SK-N-SH treated with all-trans-retinoic acid at 6 μM for 48 hours (cell line): ENCODE measurements at regions not wholly inside any gene's neighbourhood (a gene's known extent, or its start where the extent isn't known, plus 50 kb on each side); places are given as distances from the start of the nearest gene placed in this dataset.

Experiments used
- ARNTL ChIP-seq: fragments of 450-650 bp; formaldehyde crosslinking; IDR thresholded peaks from 2 replicates; pipeline ENCODE4 v1.5.0; 2020; ENCODE audit warnings: low read depth, mild to moderate bottlenecking, moderate library complexity, borderline replicate concordance
- BACH2 ChIP-seq: fragments of 250-450 bp; sonication (Bioruptor Pico); IDR thresholded peaks from 2 replicates; pipeline ENCODE4 v1.9.0; 2021; ENCODE audit warnings: mild to moderate bottlenecking, borderline replicate concordance
- CREB5 ChIP-seq: fragments of 250-450 bp; sonication (Bioruptor Pico); IDR thresholded peaks from 2 replicates; pipeline ENCODE4 v1.5.1; 2020; ENCODE audit warnings: low read depth, mild to moderate bottlenecking, moderate library complexity
- OSR1 ChIP-seq: fragments of 250-450 bp; sonication (Bioruptor Pico); IDR thresholded peaks from 2 replicates; pipeline ENCODE4 v1.8.0; 2022; ENCODE audit warnings: moderate library complexity, mild to moderate bottlenecking, inconsistent platforms
- RARB ChIP-seq: fragments of 250-450 bp; sonication (Bioruptor Pico); IDR thresholded peaks from 2 replicates; pipeline ENCODE4 v1.8.0; 2021; ENCODE audit warnings: mild to moderate bottlenecking, moderate library complexity
- SNAI2 ChIP-seq: fragments of 250-450 bp; sonication (Bioruptor Pico); IDR thresholded peaks from 2 replicates; pipeline ENCODE4 v1.5.0; 2020; ENCODE audit warnings: mild to moderate bottlenecking, moderate library complexity
- TCF4 ChIP-seq: fragments of 250-450 bp; sonication (Bioruptor Pico); IDR thresholded peaks from 2 replicates; pipeline ENCODE4 v1.8.0; 2021; ENCODE audit warnings: mild to moderate bottlenecking, moderate library complexity, borderline replicate concordance
- ZFP30 ChIP-seq: fragments of 450-650 bp; formaldehyde crosslinking; IDR thresholded peaks from 2 replicates; pipeline ENCODE4 v1.5.0; 2022; ENCODE audit warnings: mild to moderate bottlenecking, moderate library complexity
- TF ChIP-seq, protein P1 (sequence below): fragments of 250-450 bp; sonication (Bioruptor Pico); IDR thresholded peaks from 2 replicates; pipeline ENCODE4 v1.8.0; 2020; ENCODE audit warnings: mild to moderate bottlenecking, moderate library complexity, borderline replicate concordance
- TF ChIP-seq, protein P2 (sequence below): fragments of 250-450 bp; sonication (Bioruptor Pico); IDR thresholded peaks from 2 replicates; pipeline ENCODE4 v1.5.0; 2020; ENCODE audit warnings: mild to moderate bottlenecking, moderate library complexity
- TF ChIP-seq, protein P3 (sequence below): fragments of 250-450 bp; sonication (Bioruptor Pico); IDR thresholded peaks from 2 replicates; pipeline ENCODE4 v1.8.0; 2021; ENCODE audit warnings: low read depth, mild to moderate bottlenecking, moderate library complexity, borderline replicate concordance

DNA sequence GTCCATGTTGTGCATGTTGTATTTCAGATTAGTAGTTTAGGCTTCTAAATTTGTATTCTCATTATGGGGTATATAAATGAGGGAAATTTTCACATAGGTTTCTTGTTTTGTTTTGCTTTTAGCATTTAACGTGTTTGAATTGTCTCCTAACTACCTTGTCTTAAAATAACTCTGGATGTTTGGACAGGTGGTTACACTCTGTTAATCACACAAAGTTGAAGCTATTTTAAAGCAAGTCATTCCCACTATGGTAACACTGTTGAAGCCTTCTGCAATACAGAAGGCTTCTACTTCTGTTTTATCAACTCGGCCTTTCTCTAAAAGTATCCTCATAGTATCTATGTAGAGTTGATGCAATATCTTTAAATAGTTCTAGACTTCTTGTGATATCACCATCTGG, 245.3 kb upstream of the HTR2A start:
- TF ChIP-seq OSR1 (CRISPR knock-in tag) (no peak), RARB (no peak), CREB5 (CRISPR knock-in tag) (no peak), ZFP30 (no peak), SNAI2 (no peak), ARNTL (CRISPR knock-in tag) (no peak), TCF4 (CRISPR knock-in tag) (no peak), BACH2 (CRISPR knock-in tag) (no peak)
- TF ChIP-seq, protein P1, sequence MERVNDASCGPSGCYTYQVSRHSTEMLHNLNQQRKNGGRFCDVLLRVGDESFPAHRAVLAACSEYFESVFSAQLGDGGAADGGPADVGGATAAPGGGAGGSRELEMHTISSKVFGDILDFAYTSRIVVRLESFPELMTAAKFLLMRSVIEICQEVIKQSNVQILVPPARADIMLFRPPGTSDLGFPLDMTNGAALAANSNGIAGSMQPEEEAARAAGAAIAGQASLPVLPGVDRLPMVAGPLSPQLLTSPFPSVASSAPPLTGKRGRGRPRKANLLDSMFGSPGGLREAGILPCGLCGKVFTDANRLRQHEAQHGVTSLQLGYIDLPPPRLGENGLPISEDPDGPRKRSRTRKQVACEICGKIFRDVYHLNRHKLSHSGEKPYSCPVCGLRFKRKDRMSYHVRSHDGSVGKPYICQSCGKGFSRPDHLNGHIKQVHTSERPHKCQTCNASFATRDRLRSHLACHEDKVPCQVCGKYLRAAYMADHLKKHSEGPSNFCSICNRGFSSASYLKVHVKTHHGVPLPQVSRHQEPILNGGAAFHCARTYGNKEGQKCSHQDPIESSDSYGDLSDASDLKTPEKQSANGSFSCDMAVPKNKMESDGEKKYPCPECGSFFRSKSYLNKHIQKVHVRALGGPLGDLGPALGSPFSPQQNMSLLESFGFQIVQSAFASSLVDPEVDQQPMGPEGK (CRISPR knock-in tag) = no peak
- TF ChIP-seq, protein P2, sequence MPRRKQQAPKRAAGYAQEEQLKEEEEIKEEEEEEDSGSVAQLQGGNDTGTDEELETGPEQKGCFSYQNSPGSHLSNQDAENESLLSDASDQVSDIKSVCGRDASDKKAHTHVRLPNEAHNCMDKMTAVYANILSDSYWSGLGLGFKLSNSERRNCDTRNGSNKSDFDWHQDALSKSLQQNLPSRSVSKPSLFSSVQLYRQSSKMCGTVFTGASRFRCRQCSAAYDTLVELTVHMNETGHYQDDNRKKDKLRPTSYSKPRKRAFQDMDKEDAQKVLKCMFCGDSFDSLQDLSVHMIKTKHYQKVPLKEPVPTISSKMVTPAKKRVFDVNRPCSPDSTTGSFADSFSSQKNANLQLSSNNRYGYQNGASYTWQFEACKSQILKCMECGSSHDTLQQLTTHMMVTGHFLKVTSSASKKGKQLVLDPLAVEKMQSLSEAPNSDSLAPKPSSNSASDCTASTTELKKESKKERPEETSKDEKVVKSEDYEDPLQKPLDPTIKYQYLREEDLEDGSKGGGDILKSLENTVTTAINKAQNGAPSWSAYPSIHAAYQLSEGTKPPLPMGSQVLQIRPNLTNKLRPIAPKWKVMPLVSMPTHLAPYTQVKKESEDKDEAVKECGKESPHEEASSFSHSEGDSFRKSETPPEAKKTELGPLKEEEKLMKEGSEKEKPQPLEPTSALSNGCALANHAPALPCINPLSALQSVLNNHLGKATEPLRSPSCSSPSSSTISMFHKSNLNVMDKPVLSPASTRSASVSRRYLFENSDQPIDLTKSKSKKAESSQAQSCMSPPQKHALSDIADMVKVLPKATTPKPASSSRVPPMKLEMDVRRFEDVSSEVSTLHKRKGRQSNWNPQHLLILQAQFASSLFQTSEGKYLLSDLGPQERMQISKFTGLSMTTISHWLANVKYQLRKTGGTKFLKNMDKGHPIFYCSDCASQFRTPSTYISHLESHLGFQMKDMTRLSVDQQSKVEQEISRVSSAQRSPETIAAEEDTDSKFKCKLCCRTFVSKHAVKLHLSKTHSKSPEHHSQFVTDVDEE (CRISPR knock-in tag) = no peak
- TF ChIP-seq, protein P3, sequence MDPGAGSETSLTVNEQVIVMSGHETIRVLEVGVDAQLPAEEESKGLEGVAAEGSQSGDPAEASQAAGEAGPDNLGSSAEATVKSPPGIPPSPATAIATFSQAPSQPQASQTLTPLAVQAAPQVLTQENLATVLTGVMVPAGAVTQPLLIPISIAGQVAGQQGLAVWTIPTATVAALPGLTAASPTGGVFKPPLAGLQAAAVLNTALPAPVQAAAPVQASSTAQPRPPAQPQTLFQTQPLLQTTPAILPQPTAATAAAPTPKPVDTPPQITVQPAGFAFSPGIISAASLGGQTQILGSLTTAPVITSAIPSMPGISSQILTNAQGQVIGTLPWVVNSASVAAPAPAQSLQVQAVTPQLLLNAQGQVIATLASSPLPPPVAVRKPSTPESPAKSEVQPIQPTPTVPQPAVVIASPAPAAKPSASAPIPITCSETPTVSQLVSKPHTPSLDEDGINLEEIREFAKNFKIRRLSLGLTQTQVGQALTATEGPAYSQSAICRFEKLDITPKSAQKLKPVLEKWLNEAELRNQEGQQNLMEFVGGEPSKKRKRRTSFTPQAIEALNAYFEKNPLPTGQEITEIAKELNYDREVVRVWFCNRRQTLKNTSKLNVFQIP (CRISPR knock-in tag) = no peak
